ENCODE measurements at regions not wholly inside any gene's neighbourhood (a gene's known extent, or its start where the extent isn't known, plus 50 kb on each side); places are given as distances from the start of the nearest gene placed in this dataset.

DNA sequence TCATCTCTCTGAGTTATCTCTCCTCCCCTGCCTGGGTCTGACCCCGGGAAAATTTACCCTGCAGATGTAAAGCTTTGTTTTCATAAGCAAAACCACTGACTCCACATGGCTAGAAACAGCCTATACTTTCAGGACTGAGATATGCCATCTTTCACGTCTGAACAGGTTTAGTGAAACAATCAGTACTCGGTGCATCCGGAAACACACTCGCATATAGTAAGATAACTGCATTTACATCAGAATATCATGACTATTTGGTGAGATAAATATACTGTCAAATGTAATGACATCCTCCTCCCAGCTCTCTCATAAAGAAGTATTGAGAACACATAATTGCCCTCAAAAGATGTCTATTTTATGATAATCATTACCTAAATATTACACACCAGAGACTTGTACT lies 172.8 kb downstream of the EFNB2 start:
- TF ChIP-seq, protein P1, sequence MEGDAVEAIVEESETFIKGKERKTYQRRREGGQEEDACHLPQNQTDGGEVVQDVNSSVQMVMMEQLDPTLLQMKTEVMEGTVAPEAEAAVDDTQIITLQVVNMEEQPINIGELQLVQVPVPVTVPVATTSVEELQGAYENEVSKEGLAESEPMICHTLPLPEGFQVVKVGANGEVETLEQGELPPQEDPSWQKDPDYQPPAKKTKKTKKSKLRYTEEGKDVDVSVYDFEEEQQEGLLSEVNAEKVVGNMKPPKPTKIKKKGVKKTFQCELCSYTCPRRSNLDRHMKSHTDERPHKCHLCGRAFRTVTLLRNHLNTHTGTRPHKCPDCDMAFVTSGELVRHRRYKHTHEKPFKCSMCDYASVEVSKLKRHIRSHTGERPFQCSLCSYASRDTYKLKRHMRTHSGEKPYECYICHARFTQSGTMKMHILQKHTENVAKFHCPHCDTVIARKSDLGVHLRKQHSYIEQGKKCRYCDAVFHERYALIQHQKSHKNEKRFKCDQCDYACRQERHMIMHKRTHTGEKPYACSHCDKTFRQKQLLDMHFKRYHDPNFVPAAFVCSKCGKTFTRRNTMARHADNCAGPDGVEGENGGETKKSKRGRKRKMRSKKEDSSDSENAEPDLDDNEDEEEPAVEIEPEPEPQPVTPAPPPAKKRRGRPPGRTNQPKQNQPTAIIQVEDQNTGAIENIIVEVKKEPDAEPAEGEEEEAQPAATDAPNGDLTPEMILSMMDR (IDR thresholded peaks at IDR 0.05; ENCODE audit: control insufficient read depth, insufficient read depth, low read depth, low read length, missing control alignments): no peak
- no peak overlapping the region for H3K4me3 ChIP-seq (ENCODE audit: control insufficient read depth, low read depth, low read length)
- no peak for DNase-seq (ENCODE audit: low read depth)

DNA sequence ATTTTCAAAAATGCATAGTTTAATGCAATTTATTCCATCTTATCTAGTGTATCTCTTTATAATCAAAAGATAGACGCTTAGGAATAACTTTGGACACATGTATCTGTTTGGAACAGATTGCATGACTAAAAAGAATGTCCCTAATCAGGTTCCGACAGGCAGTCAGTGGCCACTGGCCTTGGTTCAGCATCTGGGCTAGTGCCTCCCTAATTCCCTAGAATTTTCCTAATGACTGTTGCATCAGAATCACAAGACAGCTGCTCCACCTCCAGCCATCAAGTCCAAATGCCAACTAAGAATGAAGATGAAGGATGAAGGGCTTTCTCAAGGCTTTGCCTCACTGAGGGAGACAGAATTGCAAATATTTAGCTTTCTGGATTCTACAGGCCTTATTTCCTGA lies 173.8 kb downstream of the EFNB2 start:
- DNase-seq (ENCODE audit: low read depth): no peak
- H3K4me3 ChIP-seq (ENCODE audit: control insufficient read depth, low read depth, low read length): no peak overlapping the region
- TF ChIP-seq, protein P1 (IDR thresholded peaks at IDR 0.05; ENCODE audit: control insufficient read depth, insufficient read depth, low read depth, low read length, missing control alignments): no peak

DNA sequence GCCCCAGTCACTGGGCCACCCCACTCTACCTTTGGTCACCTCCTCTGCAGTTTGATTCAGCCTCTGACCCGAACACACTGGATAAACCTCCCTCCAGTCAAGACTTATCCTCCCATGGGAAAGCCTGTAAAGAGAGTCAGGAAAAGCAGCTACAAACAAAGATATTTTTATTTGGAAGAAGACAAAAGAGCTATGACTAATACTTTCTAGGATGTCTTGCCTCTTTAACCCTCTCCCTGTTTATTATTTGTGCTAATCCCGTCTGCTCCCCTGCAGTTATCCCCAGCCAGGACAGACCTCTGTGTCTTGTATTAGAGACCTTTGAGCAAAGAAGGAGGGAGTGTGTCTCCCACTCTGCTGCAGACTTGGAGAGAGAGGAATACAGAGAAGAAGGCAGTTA lies 178.3 kb downstream of the EFNB2 start:
- no peak for DNase-seq (ENCODE audit: low read depth)

DNA sequence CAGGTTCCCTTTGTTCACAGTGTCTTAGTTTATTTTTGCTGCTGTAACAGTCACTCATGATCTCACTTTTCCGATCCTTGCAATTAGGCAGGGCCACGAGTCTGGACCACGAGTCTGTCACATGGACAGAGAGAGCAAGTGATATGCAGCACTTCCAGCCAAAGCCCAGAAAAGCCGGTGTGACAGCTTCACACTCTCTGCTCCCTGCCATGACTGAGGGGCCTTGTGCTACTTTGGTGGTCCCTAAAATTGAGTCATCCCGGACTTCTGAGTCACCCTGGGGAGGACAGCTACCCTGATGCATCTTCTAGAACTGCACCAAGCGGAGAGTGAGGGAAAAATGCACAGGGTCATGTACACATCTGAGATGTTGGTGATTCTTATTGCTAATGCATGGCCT lies 179.6 kb downstream of the EFNB2 start:
- TF ChIP-seq, protein P1 (IDR thresholded peaks at IDR 0.05; ENCODE audit: control insufficient read depth, insufficient read depth, low read depth, low read length, missing control alignments): no peak
- no peak overlapping the region for H3K4me3 ChIP-seq (ENCODE audit: control insufficient read depth, low read depth, low read length)
- DNase-seq (ENCODE audit: low read depth): no peak

More for the DNA sequence above, 178.3 kb downstream of the EFNB2 start:
- TF ChIP-seq, protein P1 (IDR thresholded peaks at IDR 0.05; ENCODE audit: control insufficient read depth, insufficient read depth, low read depth, low read length, missing control alignments): no peak
- no peak overlapping the region for H3K4me3 ChIP-seq (ENCODE audit: control insufficient read depth, low read depth, low read length)

DNA sequence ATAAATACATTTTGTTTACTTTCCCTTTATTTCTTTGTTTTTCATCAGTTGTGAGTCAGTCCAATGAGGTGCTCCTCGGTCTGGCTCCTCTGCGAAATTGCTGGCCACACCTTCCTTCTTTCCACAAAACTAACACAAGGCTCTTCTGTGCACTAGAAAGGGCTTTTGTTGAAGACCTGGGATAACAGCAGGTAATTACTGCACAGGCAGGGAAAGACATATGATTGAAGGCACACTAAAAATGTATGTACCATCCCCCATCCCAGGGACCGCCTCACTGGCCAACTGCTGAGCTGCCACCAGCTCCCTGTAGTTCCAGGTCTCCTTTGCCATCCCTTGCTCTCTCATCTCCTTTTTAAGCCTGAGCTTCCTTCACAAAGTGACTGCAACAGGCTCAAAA lies 180.5 kb downstream of the EFNB2 start:
- no peak overlapping the region for H3K4me3 ChIP-seq (ENCODE audit: control insufficient read depth, low read depth, low read length)
- TF ChIP-seq, protein P1 (IDR thresholded peaks at IDR 0.05; ENCODE audit: control insufficient read depth, insufficient read depth, low read depth, low read length, missing control alignments): no peak
- DNase-seq (ENCODE audit: low read depth): no peak

DNA sequence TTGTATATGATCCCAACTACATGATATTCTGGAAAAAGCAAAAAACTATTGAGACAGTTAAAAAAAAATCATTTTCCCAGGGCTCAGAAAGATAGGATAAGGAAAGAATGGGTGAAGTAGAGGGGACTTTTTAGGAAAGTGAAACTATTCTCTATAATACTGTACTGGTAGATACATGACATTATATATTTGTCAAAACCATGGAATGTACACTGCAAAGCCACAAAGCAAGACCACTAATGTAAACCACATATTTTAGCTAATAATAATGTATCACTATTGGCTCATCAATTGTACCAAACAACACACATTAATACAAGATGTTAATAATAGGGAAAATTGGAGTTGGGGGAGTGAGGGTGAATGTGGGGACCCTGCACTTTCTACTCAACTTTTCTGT lies 182.6 kb downstream of the EFNB2 start:
- TF ChIP-seq, protein P1 (IDR thresholded peaks at IDR 0.05; ENCODE audit: control insufficient read depth, insufficient read depth, low read depth, low read length, missing control alignments): no peak

DNA sequence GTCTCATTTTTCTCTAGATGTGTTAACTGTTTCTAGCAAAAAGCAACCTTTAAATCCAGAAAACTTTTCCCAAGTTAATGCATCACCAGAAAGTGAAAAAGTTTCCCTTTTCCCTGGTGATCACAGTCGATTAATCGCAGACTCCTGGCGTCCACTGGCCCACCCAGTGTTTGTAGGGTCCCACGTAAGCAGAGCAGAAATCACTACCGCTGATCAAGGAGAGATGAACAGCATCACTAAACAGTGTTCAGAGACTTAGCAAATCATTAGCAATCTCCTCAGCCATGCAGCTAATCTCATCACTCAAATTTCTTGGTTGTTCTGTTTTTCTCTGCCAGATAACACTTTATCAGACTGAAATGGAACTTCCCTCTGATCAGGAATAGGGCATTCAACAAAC lies 184.2 kb downstream of the EFNB2 start:
- TF ChIP-seq, protein P1 (IDR thresholded peaks at IDR 0.05; ENCODE audit: control insufficient read depth, insufficient read depth, low read depth, low read length, missing control alignments): no peak
- DNase-seq (ENCODE audit: low read depth): no peak
- no peak overlapping the region for H3K4me3 ChIP-seq (ENCODE audit: control insufficient read depth, low read depth, low read length)

More for the DNA sequence above, 182.6 kb downstream of the EFNB2 start:
- no peak overlapping the region for H3K4me3 ChIP-seq (ENCODE audit: control insufficient read depth, low read depth, low read length)
- DNase-seq (ENCODE audit: low read depth): no peak

Measured in AG09309 (cell line).